SK-N-SH (cell line): ENCODE measurements at regions not wholly inside any gene's neighbourhood (a gene's known extent, or its start where the extent isn't known, plus 50 kb on each side); places are given as distances from the start of the nearest gene placed in this dataset.

ENCODE experiments used
- CTCF ChIA-PET: fragments of 300-600, 350-600 bp; formaldehyde crosslinking; extraction: SDS; loops from one replicate; lab custom pipeline; 2021; lab: Yijun Ruan, JAX
- POLR2A ChIA-PET: fragments of 350-600 bp; sonication (Branson Sonifier 250); formaldehyde crosslinking; extraction: SDS; loops from one replicate; lab custom pipeline; 2020; ENCODE audit warnings: antibody characterized with exemption, inconsistent platforms; lab: Yijun Ruan, JAX
- DNase-seq: peaks from one replicate; pipeline ENCODE4 v3.0.0; 2012
- H2AFZ ChIP-seq: fragments of 200-600 bp; sonication (generic); 2 replicates; pipeline ENCODE4 v1.8.1; 2016; ENCODE audit warnings: antibody characterized with exemption, mild to moderate bottlenecking, low read depth
- H3F3A ChIP-seq: fragments of 200-600 bp; sonication (generic); replicated peaks from 2 replicates; pipeline ENCODE3; 2016; ENCODE audit warnings: antibody characterized with exemption, mild to moderate bottlenecking; ENCODE audit not compliant: insufficient read depth
- H3K27ac ChIP-seq, 2 experiments: fragments of 200-500 bp in 1 of 2; fragments of 200-600 bp in 1 of 2; sonication (Bioruptor generic) in 1 of 2; sonication (generic), shearing (Covaris generic) in 1 of 2; 2 replicates each; pipeline versions ENCODE4 v1.5.1 to v1.6.1; 2014 to 2016; ENCODE audit warnings: low read depth in 2 of 2, inconsistent platforms in 1 of 2, low read length in 1 of 2, mild to moderate bottlenecking in 1 of 2, mixed read lengths in 1 of 2
- H3K27me3 ChIP-seq: fragments of 200-600 bp; sonication (generic), shearing (Covaris generic); 2 replicates; pipeline ENCODE4 v1.6.1; 2016; ENCODE audit warnings: mixed run types; ENCODE audit not compliant: insufficient read depth
- H3K36me3 ChIP-seq, 2 experiments: fragments of 200-500 bp in 1 of 2; fragments of 200-600 bp in 1 of 2; sonication (Bioruptor generic) in 1 of 2; sonication (generic) in 1 of 2; replicated peaks in 1 of 2; 2 replicates each; pipeline versions ENCODE3 to v1.5.1; 2014 to 2016; ENCODE audit warnings: low read length in 1 of 2, mild to moderate bottlenecking in 1 of 2; ENCODE audit not compliant: insufficient read depth in 2 of 2, control insufficient read depth in 1 of 2
- H3K4me1 ChIP-seq, 2 experiments: fragments of 200-500 bp in 1 of 2; fragments of 200-600 bp in 1 of 2; sonication (Bioruptor generic) in 1 of 2; sonication (generic), shearing (Covaris generic) in 1 of 2; 2 replicates each; pipeline versions ENCODE4 v1.5.1 to v1.6.1; 2014 to 2016; ENCODE audit warnings: low read depth in 1 of 2, low read length in 1 of 2, mixed run types in 1 of 2; ENCODE audit not compliant: insufficient read depth in 2 of 2, control insufficient read depth in 1 of 2
- H3K4me2 ChIP-seq: fragments of 200-600 bp; sonication (generic), shearing (Covaris generic); 2 replicates; pipeline ENCODE4 v1.6.1; 2017; ENCODE audit warnings: mixed run types
- H3K4me3 ChIP-seq, 2 experiments: fragments of 200-500 bp in 1 of 2; fragments of 200-600 bp in 1 of 2; sonication (Bioruptor generic) in 1 of 2; sonication (generic), shearing (Covaris generic) in 1 of 2; 2 replicates each; pipeline versions ENCODE4 v1.5.1 to v1.8.1; 2014 to 2016; ENCODE audit warnings: low read depth in 2 of 2, inconsistent platforms in 1 of 2, low read length in 1 of 2, mild to moderate bottlenecking in 1 of 2, mixed read lengths in 1 of 2, moderate library complexity in 1 of 2
- H3K79me2 ChIP-seq: fragments of 200-600 bp; sonication (generic); 2 replicates; pipeline ENCODE4 v1.8.1; 2017; ENCODE audit warnings: mild to moderate bottlenecking; ENCODE audit not compliant: insufficient read depth
- H3K9ac ChIP-seq: fragments of 200-600 bp; sonication (generic); 2 replicates; pipeline ENCODE4 v1.6.1; 2017; ENCODE audit warnings: mixed run types
- H3K9me2 ChIP-seq: fragments of 200-600 bp; sonication (generic); 2 replicates; pipeline ENCODE4 v1.6.1; 2017; ENCODE audit warnings: mixed run types
- H3K9me3 ChIP-seq: fragments of 200-600 bp; sonication (generic); 2 replicates; pipeline ENCODE4 v1.6.1; 2017; ENCODE audit warnings: mixed run types, mild to moderate bottlenecking, moderate library complexity
- H4K20me1 ChIP-seq: fragments of 200-600 bp; sonication (generic); 2 replicates; pipeline ENCODE4 v1.6.1; 2017; ENCODE audit warnings: mild to moderate bottlenecking, mixed run types; ENCODE audit not compliant: insufficient read depth
- CHD2 ChIP-seq: fragments of 150-350 bp; IDR thresholded peaks from 2 replicates; pipeline ENCODE4 v1.6.1; 2018; ENCODE audit warnings: low read length; ENCODE audit not compliant: partially characterized antibody
- ELF1 ChIP-seq: IDR thresholded peaks from 2 replicates; pipeline ENCODE4 v1.4.0; 2012
- EP300 ChIP-seq, 2 experiments: IDR thresholded peaks; 2 replicates each; pipeline versions ENCODE4 v1.4.0 to v1.6.1; 2012; ENCODE audit warnings: borderline replicate concordance in 1 of 2, low read depth in 1 of 2, low read length in 1 of 2
- FOSL2 ChIP-seq: IDR thresholded peaks from 2 replicates; pipeline ENCODE4 v1.4.0; 2012; ENCODE audit warnings: low read depth, mild to moderate bottlenecking, moderate library complexity, borderline replicate concordance
- FOXJ3 ChIP-seq: sonication (generic); formaldehyde crosslinking; IDR thresholded peaks from 2 replicates; pipeline ENCODE4 v1.5.1; 2020; ENCODE audit warnings: mild to moderate bottlenecking, missing genetic modification reagents
- GABPA ChIP-seq: IDR thresholded peaks from 2 replicates; pipeline ENCODE4 v1.4.0; 2012; ENCODE audit warnings: low read depth, mild to moderate bottlenecking
- GATA2 ChIP-seq: sonication (generic); formaldehyde crosslinking; IDR thresholded peaks from 2 replicates; pipeline ENCODE4 v1.5.0; 2020; ENCODE audit warnings: mild to moderate bottlenecking, missing genetic modification reagents
- MEF2A ChIP-seq: IDR thresholded peaks from 2 replicates; pipeline ENCODE4 v1.4.0; 2012; ENCODE audit warnings: low read depth, borderline replicate concordance
- NFIC ChIP-seq: IDR thresholded peaks from 2 replicates; pipeline ENCODE4 v1.4.0; 2012; ENCODE audit warnings: borderline replicate concordance
- NRF1 ChIP-seq: IDR thresholded peaks from 2 replicates; pipeline ENCODE4 v1.6.1; 2012; ENCODE audit warnings: low read depth, mild to moderate bottlenecking, low read length
- RCOR1 ChIP-seq: fragments of 150-350 bp; IDR thresholded peaks from 2 replicates; pipeline ENCODE4 v1.6.1; 2017; ENCODE audit warnings: antibody characterized with exemption, low read length
- RFX5 ChIP-seq: IDR thresholded peaks from 2 replicates; pipeline ENCODE4 v1.6.1; 2012; ENCODE audit warnings: mild to moderate bottlenecking, improper control_type of control experiment, low read length
- RXRA ChIP-seq: IDR thresholded peaks from 2 replicates; pipeline ENCODE4 v1.4.0; 2012; ENCODE audit warnings: low read depth, mild to moderate bottlenecking, borderline replicate concordance
- TAF1 ChIP-seq: IDR thresholded peaks from 2 replicates; pipeline ENCODE4 v1.6.1; 2012; ENCODE audit warnings: low read depth, mild to moderate bottlenecking, low read length, moderate library complexity, borderline replicate concordance
- TEAD4 ChIP-seq: IDR thresholded peaks from 2 replicates; pipeline ENCODE4 v1.4.0; 2012; ENCODE audit warnings: mild to moderate bottlenecking, borderline replicate concordance; ENCODE audit not compliant: insufficient read depth
- YY1 ChIP-seq: IDR thresholded peaks from 2 replicates; pipeline ENCODE4 v1.4.0; 2012; ENCODE audit warnings: low read depth, mild to moderate bottlenecking
- WGBS: methylation state at CpG from one replicate; pipeline ENCODE4 v1.1.6; 2017; ENCODE audit warnings: low lambda C conversion rate; 5-methylcytosine and 5-hydroxymethylcytosine counted together
- TF ChIP-seq, protein P1 (sequence below): IDR thresholded peaks from 2 replicates; pipeline ENCODE4 v1.4.0; 2012; ENCODE audit warnings: low read depth, borderline replicate concordance
- TF ChIP-seq, protein P2 (sequence below): IDR thresholded peaks from 2 replicates; pipeline ENCODE4 v1.4.0; 2012; ENCODE audit warnings: low read depth
- TF ChIP-seq, protein P3 (sequence below): IDR thresholded peaks from 2 replicates; pipeline ENCODE4 v1.6.1; 2012; ENCODE audit warnings: mild to moderate bottlenecking, low read depth, low read length, moderate library complexity
- TF ChIP-seq, protein P4 (sequence below): fragments of 150-350 bp; IDR thresholded peaks from 2 replicates; pipeline ENCODE4 v1.6.1; 2016; ENCODE audit warnings: mild to moderate bottlenecking, low read depth, low read length

DNA sequence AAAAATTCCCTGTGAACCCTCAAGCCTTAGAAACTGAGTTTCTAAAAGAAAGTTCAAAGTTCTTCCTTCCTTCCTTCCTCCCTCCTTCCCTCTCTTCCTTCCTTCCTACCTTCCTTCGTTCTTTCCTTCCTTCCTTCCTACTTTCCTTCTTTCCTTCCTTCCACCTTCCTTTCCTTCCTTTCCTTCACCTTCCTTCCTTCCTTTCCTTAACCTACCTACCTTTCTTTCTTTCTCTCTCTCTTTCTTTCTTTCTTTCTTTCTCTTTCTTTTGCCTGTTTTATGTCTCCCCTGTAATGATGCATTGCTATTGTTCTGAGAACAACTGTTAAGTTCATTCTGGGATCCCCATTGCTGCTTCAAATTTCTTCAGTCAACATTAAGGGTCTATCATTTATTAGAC lies 551.1 kb downstream of the TFEC start:
- no peaks in the 10 kb centered on the region for H3K4me1 ChIP-seq

DNA sequence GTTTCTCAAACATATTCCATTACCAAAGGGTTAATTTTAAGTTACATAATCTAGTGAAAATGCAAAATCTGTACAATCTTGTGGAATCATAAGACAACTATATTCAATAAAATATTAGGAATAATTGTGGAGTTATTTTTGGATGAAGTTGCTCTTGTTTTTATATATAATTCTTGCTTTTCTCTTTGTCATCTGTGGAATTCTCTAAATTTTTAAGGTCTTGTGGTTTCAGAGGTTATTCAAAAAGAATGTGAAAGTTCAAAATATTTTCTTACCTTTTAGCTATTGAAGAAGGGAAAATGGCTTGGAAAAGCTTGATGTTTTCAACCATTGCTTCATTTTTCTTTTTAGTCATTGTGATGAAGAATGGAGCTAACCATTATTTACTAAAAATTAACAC lies 552.1 kb downstream of the TFEC start:
- H3K27ac ChIP-seq: no peak overlapping the region
- H3K9me2 ChIP-seq: peaks cover 4% of the 10 kb centered on the region; the same call in 1 of the 2 replicates
- no peaks in the 10 kb centered on the region for H3K36me3 ChIP-seq
- no peaks in the 10 kb centered on the region for H4K20me1 ChIP-seq
- POLR2A ChIA-PET: no interaction called here
- peaks cover 3% of the 10 kb centered on the region for H3F3A ChIP-seq
- DNase-seq: no peak
- CTCF ChIA-PET: no interaction called here
- H3K4me3 ChIP-seq: no peak overlapping the region
- H2AFZ ChIP-seq: no peak overlapping the region
- H3K9ac ChIP-seq: no peak overlapping the region
- H3K4me2 ChIP-seq: no peak overlapping the region
- no peaks in the 10 kb centered on the region for H3K79me2 ChIP-seq
- H3K9me3 ChIP-seq: no peaks in the 10 kb centered on the region
- H3K4me1 ChIP-seq: no peaks in the 10 kb centered on the region
- peaks cover 40% of the 10 kb centered on the region for H3K27me3 ChIP-seq
- TF ChIP-seq NRF1: no peak
- TF ChIP-seq, protein P1, sequence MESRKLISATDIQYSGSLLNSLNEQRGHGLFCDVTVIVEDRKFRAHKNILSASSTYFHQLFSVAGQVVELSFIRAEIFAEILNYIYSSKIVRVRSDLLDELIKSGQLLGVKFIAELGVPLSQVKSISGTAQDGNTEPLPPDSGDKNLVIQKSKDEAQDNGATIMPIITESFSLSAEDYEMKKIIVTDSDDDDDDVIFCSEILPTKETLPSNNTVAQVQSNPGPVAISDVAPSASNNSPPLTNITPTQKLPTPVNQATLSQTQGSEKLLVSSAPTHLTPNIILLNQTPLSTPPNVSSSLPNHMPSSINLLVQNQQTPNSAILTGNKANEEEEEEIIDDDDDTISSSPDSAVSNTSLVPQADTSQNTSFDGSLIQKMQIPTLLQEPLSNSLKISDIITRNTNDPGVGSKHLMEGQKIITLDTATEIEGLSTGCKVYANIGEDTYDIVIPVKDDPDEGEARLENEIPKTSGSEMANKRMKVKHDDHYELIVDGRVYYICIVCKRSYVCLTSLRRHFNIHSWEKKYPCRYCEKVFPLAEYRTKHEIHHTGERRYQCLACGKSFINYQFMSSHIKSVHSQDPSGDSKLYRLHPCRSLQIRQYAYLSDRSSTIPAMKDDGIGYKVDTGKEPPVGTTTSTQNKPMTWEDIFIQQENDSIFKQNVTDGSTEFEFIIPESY: no peak
- TF ChIP-seq, protein P2, sequence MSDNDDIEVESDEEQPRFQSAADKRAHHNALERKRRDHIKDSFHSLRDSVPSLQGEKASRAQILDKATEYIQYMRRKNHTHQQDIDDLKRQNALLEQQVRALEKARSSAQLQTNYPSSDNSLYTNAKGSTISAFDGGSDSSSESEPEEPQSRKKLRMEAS: no peak
- TF ChIP-seq GATA2 (CRISPR knock-in tag): no peak
- TF ChIP-seq FOXJ3: no peak
- no peak for TF ChIP-seq RCOR1
- TF ChIP-seq RXRA: no peak
- no peak for TF ChIP-seq CHD2
- TF ChIP-seq RFX5: no peak
- TF ChIP-seq, protein P3, sequence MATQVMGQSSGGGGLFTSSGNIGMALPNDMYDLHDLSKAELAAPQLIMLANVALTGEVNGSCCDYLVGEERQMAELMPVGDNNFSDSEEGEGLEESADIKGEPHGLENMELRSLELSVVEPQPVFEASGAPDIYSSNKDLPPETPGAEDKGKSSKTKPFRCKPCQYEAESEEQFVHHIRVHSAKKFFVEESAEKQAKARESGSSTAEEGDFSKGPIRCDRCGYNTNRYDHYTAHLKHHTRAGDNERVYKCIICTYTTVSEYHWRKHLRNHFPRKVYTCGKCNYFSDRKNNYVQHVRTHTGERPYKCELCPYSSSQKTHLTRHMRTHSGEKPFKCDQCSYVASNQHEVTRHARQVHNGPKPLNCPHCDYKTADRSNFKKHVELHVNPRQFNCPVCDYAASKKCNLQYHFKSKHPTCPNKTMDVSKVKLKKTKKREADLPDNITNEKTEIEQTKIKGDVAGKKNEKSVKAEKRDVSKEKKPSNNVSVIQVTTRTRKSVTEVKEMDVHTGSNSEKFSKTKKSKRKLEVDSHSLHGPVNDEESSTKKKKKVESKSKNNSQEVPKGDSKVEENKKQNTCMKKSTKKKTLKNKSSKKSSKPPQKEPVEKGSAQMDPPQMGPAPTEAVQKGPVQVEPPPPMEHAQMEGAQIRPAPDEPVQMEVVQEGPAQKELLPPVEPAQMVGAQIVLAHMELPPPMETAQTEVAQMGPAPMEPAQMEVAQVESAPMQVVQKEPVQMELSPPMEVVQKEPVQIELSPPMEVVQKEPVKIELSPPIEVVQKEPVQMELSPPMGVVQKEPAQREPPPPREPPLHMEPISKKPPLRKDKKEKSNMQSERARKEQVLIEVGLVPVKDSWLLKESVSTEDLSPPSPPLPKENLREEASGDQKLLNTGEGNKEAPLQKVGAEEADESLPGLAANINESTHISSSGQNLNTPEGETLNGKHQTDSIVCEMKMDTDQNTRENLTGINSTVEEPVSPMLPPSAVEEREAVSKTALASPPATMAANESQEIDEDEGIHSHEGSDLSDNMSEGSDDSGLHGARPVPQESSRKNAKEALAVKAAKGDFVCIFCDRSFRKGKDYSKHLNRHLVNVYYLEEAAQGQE: no peak
- no peak for TF ChIP-seq TAF1
- TF ChIP-seq TEAD4: no peak
- no peak for TF ChIP-seq FOSL2

More for the DNA sequence above, 551.1 kb downstream of the TFEC start:
- Histone ChIP-seq H3K36me3 (no peaks in the 10 kb centered on the region), H3K79me2 (no peaks in the 10 kb centered on the region), H3K9me3 (no peaks in the 10 kb centered on the region), H3K4me2 (no peak overlapping the region), H3K4me3 (no peak overlapping the region), H3F3A (peaks cover 3% of the 10 kb centered on the region), H4K20me1 (no peaks in the 10 kb centered on the region), H2AFZ (no peak overlapping the region), H3K9ac (no peak overlapping the region), H3K27ac (no peak overlapping the region), H3K9me2 (peaks cover 4% of the 10 kb centered on the region; the same call in 1 of the 2 replicates), H3K27me3 (peaks cover 40% of the 10 kb centered on the region)
- ChIA-PET POLR2A (no interaction called here), CTCF (no interaction called here)
- no peak for DNase-seq
- TF ChIP-seq GABPA (no peak), RCOR1 (no peak), CHD2 (no peak), NFIC (no peak), TEAD4 (no peak), TAF1 (no peak), YY1 (no peak), ELF1 (no peak), MEF2A (no peak), GATA2 (CRISPR knock-in tag) (no peak), EP300 (IDR thresholded peaks at IDR 0.05; ENCODE audit: borderline replicate concordance in 1 of 2, low read depth in 1 of 2, low read length in 1 of 2) (no peak)
- TF ChIP-seq, protein P2: no peak
- TF ChIP-seq, protein P4, sequence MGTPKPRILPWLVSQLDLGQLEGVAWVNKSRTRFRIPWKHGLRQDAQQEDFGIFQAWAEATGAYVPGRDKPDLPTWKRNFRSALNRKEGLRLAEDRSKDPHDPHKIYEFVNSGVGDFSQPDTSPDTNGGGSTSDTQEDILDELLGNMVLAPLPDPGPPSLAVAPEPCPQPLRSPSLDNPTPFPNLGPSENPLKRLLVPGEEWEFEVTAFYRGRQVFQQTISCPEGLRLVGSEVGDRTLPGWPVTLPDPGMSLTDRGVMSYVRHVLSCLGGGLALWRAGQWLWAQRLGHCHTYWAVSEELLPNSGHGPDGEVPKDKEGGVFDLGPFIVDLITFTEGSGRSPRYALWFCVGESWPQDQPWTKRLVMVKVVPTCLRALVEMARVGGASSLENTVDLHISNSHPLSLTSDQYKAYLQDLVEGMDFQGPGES: no peak
- WGBS: 3% methylated on average over 1 of the region's 1 CpG
